ENCODE measurements at regions not wholly inside any gene's neighbourhood (a gene's known extent, or its start where the extent isn't known, plus 50 kb on each side); places are given as distances from the start of the nearest gene placed in this dataset.

DNA sequence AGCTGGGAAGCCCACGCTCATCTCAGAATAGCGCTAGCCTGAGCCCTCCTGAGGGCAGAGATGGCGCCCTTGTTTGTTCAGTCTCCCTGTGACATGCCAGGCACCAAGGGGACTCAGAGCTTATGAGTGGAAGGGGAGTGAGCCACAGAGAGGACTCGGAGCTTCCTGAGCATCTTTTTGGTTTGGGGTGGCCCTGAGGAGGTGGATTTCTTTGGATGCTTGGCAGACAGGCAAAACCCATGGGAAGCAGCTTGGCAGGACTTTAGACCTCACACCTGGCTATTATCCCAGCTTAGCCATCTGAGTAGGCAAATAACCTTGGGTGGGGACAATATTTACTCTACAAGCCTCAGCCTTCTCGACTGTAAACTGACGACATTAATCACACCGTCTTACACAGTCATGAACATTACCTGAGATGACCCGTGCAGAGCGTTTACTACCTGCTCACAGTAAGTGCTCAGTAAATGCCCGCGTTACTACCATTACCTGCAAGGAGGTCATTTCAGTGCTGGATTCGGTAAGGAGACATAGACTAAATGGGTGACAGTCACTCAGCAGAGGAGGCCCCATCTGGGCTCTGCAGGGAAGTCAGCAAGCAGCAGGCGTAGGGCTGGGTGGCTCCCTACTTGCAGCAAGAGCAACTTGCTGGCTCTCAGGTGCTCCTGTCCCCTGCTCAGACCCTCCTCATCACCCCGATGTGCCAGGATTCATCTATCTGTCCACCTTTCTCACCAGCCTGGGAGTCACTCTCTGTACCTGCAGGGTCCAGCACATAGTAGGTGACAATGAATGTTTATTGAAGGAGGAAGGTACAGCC lies 54.9 kb downstream of the KLHDC7A start:
- no peak for TF ChIP-seq EZH2phosphoT487 (IDR thresholded peaks at IDR 0.05; ENCODE audit: borderline replicate concordance, low read length)
- TF ChIP-seq CTCF (IDR thresholded peaks at IDR 0.05; ENCODE audit: low read depth, low read length, poor library complexity, severe bottlenecking) = no peak
- peaks cover 15% of the 10 kb centered on the region for H3K4me1 ChIP-seq (ENCODE audit: control insufficient read depth, low read length)
- H3F3A ChIP-seq (ENCODE audit: control insufficient read depth, insufficient read depth) = no peaks in the 10 kb centered on the region
- no peak overlapping the region for H3K27ac ChIP-seq (ENCODE audit: low read depth, low read length)
- no peaks in the 10 kb centered on the region for H3K9me3 ChIP-seq (ENCODE audit: control insufficient read depth, insufficient read depth, low read length)
- no peaks in the 10 kb centered on the region for H3K36me3 ChIP-seq (ENCODE audit: control insufficient read depth, low read length)
- no peaks in the 10 kb centered on the region for H3K79me2 ChIP-seq (ENCODE audit: control insufficient read depth, low read length)
- no peak overlapping the region for H3K4me3 ChIP-seq (ENCODE audit: low read length)
- no peaks in the 10 kb centered on the region for H3K9me2 ChIP-seq (replicated peaks; ENCODE audit: control insufficient read depth, low read length)
- peaks cover 4% of the 10 kb centered on the region; the same call in 1 of the 2 replicates for H3K27me3 ChIP-seq (ENCODE audit: control insufficient read depth, low read length)
- H3K4me2 ChIP-seq (ENCODE audit: low read length) = no peak overlapping the region
- H4K20me1 ChIP-seq (ENCODE audit: control insufficient read depth, insufficient read depth, low read depth, low read length) = no peaks in the 10 kb centered on the region

GRCh38 chr1:18536356-18536755 lies 55.6 kb downstream of the KLHDC7A start:
- H3K4me2 ChIP-seq (ENCODE audit: low read length) = no peak overlapping the region
- H3K79me2 ChIP-seq (ENCODE audit: control insufficient read depth, low read length) = no peaks in the 10 kb centered on the region
- no peak overlapping the region for H3K4me3 ChIP-seq (ENCODE audit: low read length)
- H3F3A ChIP-seq (ENCODE audit: control insufficient read depth, insufficient read depth) = no peaks in the 10 kb centered on the region
- H3K9me2 ChIP-seq (replicated peaks; ENCODE audit: control insufficient read depth, low read length) = no peaks in the 10 kb centered on the region
- H3K9me3 ChIP-seq (ENCODE audit: control insufficient read depth, insufficient read depth, low read length) = no peaks in the 10 kb centered on the region
- H4K20me1 ChIP-seq (ENCODE audit: control insufficient read depth, insufficient read depth, low read depth, low read length) = no peaks in the 10 kb centered on the region
- H3K27me3 ChIP-seq (ENCODE audit: control insufficient read depth, low read length) = peaks cover 4% of the 10 kb centered on the region; the same call in 1 of the 2 replicates
- TF ChIP-seq EZH2phosphoT487 (IDR thresholded peaks at IDR 0.05; ENCODE audit: borderline replicate concordance, low read length) (no peak), CTCF (IDR thresholded peaks at IDR 0.05; ENCODE audit: low read depth, low read length, poor library complexity, severe bottlenecking) (no peak)
- H3K4me1 ChIP-seq (ENCODE audit: control insufficient read depth, low read length) = peaks cover 15% of the 10 kb centered on the region
- no peak overlapping the region for H3K27ac ChIP-seq (ENCODE audit: low read depth, low read length)
- no peaks in the 10 kb centered on the region for H3K36me3 ChIP-seq (ENCODE audit: control insufficient read depth, low read length)

GRCh38 chr1:18536915-18537314 lies 56.2 kb downstream of the KLHDC7A start:
- Histone ChIP-seq H3K27ac (ENCODE audit: low read depth, low read length) (no peak overlapping the region), H3K4me3 (ENCODE audit: low read length) (no peak overlapping the region), H3K9me2 (replicated peaks; ENCODE audit: control insufficient read depth, low read length) (no peaks in the 10 kb centered on the region), H3K79me2 (ENCODE audit: control insufficient read depth, low read length) (no peaks in the 10 kb centered on the region), H4K20me1 (ENCODE audit: control insufficient read depth, insufficient read depth, low read depth, low read length) (no peaks in the 10 kb centered on the region), H3K4me2 (ENCODE audit: low read length) (no peak overlapping the region), H3F3A (ENCODE audit: control insufficient read depth, insufficient read depth) (no peaks in the 10 kb centered on the region), H3K36me3 (ENCODE audit: control insufficient read depth, low read length) (no peaks in the 10 kb centered on the region), H3K9me3 (ENCODE audit: control insufficient read depth, insufficient read depth, low read length) (no peaks in the 10 kb centered on the region), H3K27me3 (ENCODE audit: control insufficient read depth, low read length) (peaks cover 4% of the 10 kb centered on the region; the same call in 1 of the 2 replicates), H3K4me1 (ENCODE audit: control insufficient read depth, low read length) (peaks cover 15% of the 10 kb centered on the region)
- TF ChIP-seq CTCF (IDR thresholded peaks at IDR 0.05; ENCODE audit: low read depth, low read length, poor library complexity, severe bottlenecking) = no peak
- no peak for TF ChIP-seq EZH2phosphoT487 (IDR thresholded peaks at IDR 0.05; ENCODE audit: borderline replicate concordance, low read length)
